Psoas muscle (tissue), 7 donors: ENCODE measurements at regions not wholly inside any gene's neighbourhood (a gene's known extent, or its start where the extent isn't known, plus 50 kb on each side); places are given as distances from the start of the nearest gene placed in this dataset.

Experiments used
- ATAC-seq, 4 donors: fragments of 200-7000 bp; cut with Tn5 transposase; one replicate each; pipeline ENCODE4 v1.9.1; 2020; ENCODE audit warnings: moderate library complexity in 3 of 4, mild to moderate bottlenecking in 2 of 4
- DNase-seq, 2 donors: peaks; one replicate each; pipeline ENCODE4 v3.0.0-alpha.2; 2020
- H3K27ac ChIP-seq: fragments of 200-600 bp; one replicate; pipeline ENCODE4 v1.8.0; 2022
- H3K27me3 ChIP-seq, 3 donors: fragments of 200-600 bp in 1 of 3; one replicate each; pipeline versions ENCODE4 v1.6.1 to v1.8.0; 2013 to 2022; ENCODE audit warnings: low read length in 2 of 3, mild to moderate bottlenecking in 2 of 3, moderate library complexity in 1 of 3; ENCODE audit not compliant: insufficient read depth in 3 of 3
- H3K36me3 ChIP-seq, 2 donors: fragments of 200-600 bp in 1 of 2; one replicate each; pipeline versions ENCODE4 v1.6.1 to v1.8.0; 2013 to 2022; ENCODE audit warnings: low read depth in 1 of 2, mild to moderate bottlenecking in 1 of 2, moderate library complexity in 1 of 2; ENCODE audit not compliant: insufficient read depth in 1 of 2
- H3K4me1 ChIP-seq: fragments of 200-600 bp; one replicate; pipeline ENCODE4 v1.8.0; 2022
- H3K4me3 ChIP-seq: fragments of 200-600 bp; one replicate; pipeline ENCODE4 v1.8.0; 2022; ENCODE audit warnings: mild to moderate bottlenecking
- H3K9me3 ChIP-seq: fragments of 200-600 bp; one replicate; pipeline ENCODE4 v1.8.0; 2022
- WGBS, 3 donors: extraction: QIAGEN DNeasy Blood & Tissue Kit; methylation state at CpG; one replicate each; pipeline versions ENCODE4 v1.1.6 to v1.1.7; 2013; 5-methylcytosine and 5-hydroxymethylcytosine counted together
- intact Hi-C, 2 donors: fragments of 100-400 bp; cut with DNase I; formaldehyde crosslinking; loops; one replicate each; pipeline versions ENCODE4 v1.11.0 to v1.14.2; 2022
- TF ChIP-seq, protein P1 (sequence below): fragments of 200-600 bp; IDR thresholded peaks from one replicate; pipeline ENCODE4 v1.8.0; 2022; ENCODE audit warnings: antibody characterized with exemption
- donor health status: healthy with polysubstance abuse.
- donor health status: DM: no; HTN: no; CAD: no; lungs with moderate emphysema.
- donor health status: Bipolar disorder and iron deficiency.
- donor health status: healthy.
- donor health status: DM: yes; HTN: yes; CAD: no.
- donor health status: DM: no; HTN: no; CAD: no.
- donor health status: DM: yes; HTN: yes; CAD: no.

DNA sequence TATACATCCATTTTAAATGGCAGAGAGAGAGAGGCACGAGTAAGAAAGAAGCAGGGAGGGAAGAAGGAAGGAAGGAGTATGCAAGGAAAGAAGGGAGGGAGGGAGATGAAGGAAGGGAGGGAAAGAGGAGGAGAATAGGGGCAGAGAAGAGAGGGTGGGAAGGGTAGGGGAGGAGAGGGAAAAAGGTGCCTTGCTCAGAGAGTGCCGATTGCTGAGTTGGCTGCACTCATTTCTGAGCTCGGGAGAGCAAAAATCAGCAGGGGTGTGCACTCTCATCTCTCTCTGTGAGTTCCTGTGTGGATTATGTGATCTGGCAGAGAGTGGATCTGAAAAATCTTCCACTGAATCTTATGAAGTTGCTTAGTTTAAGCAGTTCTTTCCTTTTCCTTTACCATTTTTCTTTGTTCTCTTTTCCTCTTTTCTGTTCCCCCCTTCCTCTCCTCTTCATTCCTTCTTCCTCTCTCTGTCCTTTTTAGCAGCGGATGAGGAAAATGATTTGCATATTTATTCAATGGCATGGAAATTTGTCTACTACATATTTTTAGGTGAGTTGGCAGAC is 108.7 kb downstream of the PERP start:
- Histone ChIP-seq H3K27me3 (no peaks in the 10 kb centered on the region), H3K9me3 (no peaks in the 10 kb centered on the region), H3K4me3 (no peak overlapping the region), H3K27ac (no peak overlapping the region), H3K36me3 (no peaks in the 10 kb centered on the region), H3K4me1 (no peaks in the 10 kb centered on the region)
- intact Hi-C loops = no loop called here
- 62 to 66% (median 65%) methylated on average over 3 to 4 of the region's 4 CpGs for WGBS, 3 donors
- ATAC-seq (no peak), DNase-seq (no peak)
- TF ChIP-seq, protein P1, sequence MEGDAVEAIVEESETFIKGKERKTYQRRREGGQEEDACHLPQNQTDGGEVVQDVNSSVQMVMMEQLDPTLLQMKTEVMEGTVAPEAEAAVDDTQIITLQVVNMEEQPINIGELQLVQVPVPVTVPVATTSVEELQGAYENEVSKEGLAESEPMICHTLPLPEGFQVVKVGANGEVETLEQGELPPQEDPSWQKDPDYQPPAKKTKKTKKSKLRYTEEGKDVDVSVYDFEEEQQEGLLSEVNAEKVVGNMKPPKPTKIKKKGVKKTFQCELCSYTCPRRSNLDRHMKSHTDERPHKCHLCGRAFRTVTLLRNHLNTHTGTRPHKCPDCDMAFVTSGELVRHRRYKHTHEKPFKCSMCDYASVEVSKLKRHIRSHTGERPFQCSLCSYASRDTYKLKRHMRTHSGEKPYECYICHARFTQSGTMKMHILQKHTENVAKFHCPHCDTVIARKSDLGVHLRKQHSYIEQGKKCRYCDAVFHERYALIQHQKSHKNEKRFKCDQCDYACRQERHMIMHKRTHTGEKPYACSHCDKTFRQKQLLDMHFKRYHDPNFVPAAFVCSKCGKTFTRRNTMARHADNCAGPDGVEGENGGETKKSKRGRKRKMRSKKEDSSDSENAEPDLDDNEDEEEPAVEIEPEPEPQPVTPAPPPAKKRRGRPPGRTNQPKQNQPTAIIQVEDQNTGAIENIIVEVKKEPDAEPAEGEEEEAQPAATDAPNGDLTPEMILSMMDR = no peak

DNA sequence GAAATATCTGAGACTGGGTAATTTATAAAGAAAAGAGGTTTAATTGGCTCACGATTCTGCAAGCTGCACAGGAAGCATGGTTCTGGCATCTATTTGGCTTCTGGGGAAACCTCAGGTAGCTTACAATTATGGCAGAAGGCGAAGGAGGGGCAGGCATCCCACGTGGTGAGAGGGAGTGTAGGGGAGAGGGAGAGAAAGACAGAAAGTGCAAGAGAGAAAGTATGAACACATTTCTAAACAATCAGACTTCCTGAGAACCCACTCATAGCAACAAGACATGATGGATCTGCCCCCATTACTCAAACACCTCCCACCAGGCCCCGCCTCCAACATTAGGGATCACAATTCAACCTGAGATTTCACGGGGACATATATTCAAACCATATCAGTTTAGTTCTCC is 107.4 kb downstream of the PERP start:
- Histone ChIP-seq H3K36me3 (no peaks in the 10 kb centered on the region), H3K27ac (no peak overlapping the region), H3K4me1 (no peaks in the 10 kb centered on the region), H3K9me3 (no peaks in the 10 kb centered on the region), H3K4me3 (no peak overlapping the region), H3K27me3 (no peaks in the 10 kb centered on the region)
- TF ChIP-seq, protein P1 = no peak
- ATAC-seq = no peak
- no peak for DNase-seq
- WGBS, 3 donors = 71 to 77% (median 76%) methylated on average over 5 of the region's 5 CpGs
- intact Hi-C loops = loop anchor here (2.0 to 10.0 kb wide), 3 partner anchors 109 to 595 kb away; no protein-coding TSS in a partner anchor

DNA sequence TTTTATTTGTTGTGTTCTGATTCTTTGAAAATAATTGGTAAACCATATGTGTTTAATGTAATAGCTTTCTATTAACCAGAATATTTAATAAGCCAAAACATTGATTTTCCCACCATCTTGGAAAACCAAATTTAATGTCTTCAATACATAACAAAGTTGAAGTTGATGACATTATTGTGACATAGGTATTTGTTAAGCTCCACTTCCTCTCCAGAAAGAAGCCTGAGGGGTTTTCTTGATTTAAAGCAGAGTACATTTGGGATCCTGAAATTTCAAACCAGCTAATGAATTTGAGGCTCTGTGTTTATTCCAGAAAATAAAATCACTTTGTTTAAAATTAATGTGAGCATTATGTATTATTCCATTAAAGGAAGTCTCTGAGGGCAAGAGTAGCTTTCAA is 106.3 kb downstream of the PERP start:
- no peaks in the 10 kb centered on the region for H3K27me3 ChIP-seq
- ATAC-seq (no peak), DNase-seq (no peak)
- H3K27ac ChIP-seq = no peak overlapping the region
- H3K9me3 ChIP-seq = no peaks in the 10 kb centered on the region
- H3K36me3 ChIP-seq = no peaks in the 10 kb centered on the region
- TF ChIP-seq, protein P1 = no peak
- intact Hi-C loops = loop anchor here (2.0 to 10.0 kb wide), 3 partner anchors 108 to 594 kb away; no protein-coding TSS in a partner anchor
- H3K4me3 ChIP-seq = no peak overlapping the region
- no peaks in the 10 kb centered on the region for H3K4me1 ChIP-seq

DNA sequence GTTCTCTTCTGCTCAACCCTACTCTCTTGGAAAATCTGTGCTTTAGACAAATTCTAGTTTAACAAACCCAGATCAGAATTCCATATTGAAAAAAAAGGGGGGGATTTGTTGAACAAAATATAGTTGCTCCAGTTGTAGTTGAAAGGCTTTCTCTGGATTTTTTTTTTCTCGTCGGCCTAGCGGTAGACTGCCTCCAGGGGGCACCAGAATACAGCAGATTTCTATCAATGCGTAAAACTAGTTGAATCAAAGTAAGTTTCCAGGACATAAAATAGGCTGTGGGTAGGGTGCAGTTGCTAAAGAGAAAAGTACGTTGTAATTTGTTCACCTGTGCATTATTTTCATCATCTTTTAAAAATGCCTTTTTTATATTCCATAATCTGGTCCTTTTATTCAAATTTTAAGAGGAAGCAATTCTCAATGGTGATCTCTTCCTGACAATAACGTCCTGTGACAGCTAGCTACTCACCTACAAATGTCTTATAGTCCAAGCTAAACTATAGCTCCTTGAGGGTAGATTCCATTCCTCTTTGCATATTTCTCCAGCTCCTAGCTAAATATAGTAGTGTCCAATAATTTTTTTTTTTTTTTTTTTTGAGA is 105.4 kb downstream of the PERP start:
- no peak overlapping the region for H3K4me3 ChIP-seq
- intact Hi-C loops = loop anchor here (2.0 to 10.0 kb wide), 3 partner anchors 107 to 593 kb away; no protein-coding TSS in a partner anchor
- WGBS, 3 donors = 10 to 11% (median 10%) methylated on average over 6 of the region's 6 CpGs
- no peaks in the 10 kb centered on the region for H3K4me1 ChIP-seq
- no peaks in the 10 kb centered on the region for H3K36me3 ChIP-seq
- peak in 2 of 4 donors; percentile 55 to 70 for ATAC-seq
- H3K27ac ChIP-seq = no peak overlapping the region
- TF ChIP-seq, protein P1 = peak; percentile 81
- peak in 1 of 2 donors; percentile 28 for DNase-seq
- no peaks in the 10 kb centered on the region for H3K27me3 ChIP-seq
- H3K9me3 ChIP-seq = no peaks in the 10 kb centered on the region
